Mesothelial cell of epicardium (in vitro differentiated cells): ENCODE measurements at regions not wholly inside any gene's neighbourhood (a gene's known extent, or its start where the extent isn't known, plus 50 kb on each side); places are given as distances from the start of the nearest gene placed in this dataset.

Experiments
- DNase-seq, 2 experiments: peaks; one replicate each; pipeline ENCODE4 v3.0.0; 2021; ENCODE audit warnings: low spot score in 2 of 2; ENCODE audit not compliant: unreplicated experiment in 2 of 2
- H3K27ac Mint-ChIP-seq: 2 replicates; pipeline ENCODE4 v1.8.0; 2021; ENCODE audit warnings: mixed read lengths
- H3K27me3 Mint-ChIP-seq: 2 replicates; pipeline ENCODE4 v1.8.0; 2021; ENCODE audit warnings: low read depth, mixed read lengths
- H3K36me3 Mint-ChIP-seq: 2 replicates; pipeline ENCODE4 v1.8.0; 2021; ENCODE audit warnings: mixed read lengths
- H3K4me1 Mint-ChIP-seq: 2 replicates; pipeline ENCODE4 v1.8.0; 2021; ENCODE audit warnings: mixed read lengths
- H3K4me3 Mint-ChIP-seq: 2 replicates; pipeline ENCODE4 v1.8.0; 2021; ENCODE audit warnings: mild to moderate bottlenecking, moderate library complexity, mixed read lengths
- H3K9me3 Mint-ChIP-seq: 2 replicates; pipeline ENCODE4 v1.8.0; 2021; ENCODE audit warnings: mixed read lengths
- TF ChIP-seq, protein P1 (sequence below): fragments of 200-600 bp; sonication (generic); IDR thresholded peaks from one replicate; pipeline ENCODE4 v1.5.0; 2021; ENCODE audit warnings: antibody characterized with exemption; ENCODE audit not compliant: unreplicated experiment

DNA sequence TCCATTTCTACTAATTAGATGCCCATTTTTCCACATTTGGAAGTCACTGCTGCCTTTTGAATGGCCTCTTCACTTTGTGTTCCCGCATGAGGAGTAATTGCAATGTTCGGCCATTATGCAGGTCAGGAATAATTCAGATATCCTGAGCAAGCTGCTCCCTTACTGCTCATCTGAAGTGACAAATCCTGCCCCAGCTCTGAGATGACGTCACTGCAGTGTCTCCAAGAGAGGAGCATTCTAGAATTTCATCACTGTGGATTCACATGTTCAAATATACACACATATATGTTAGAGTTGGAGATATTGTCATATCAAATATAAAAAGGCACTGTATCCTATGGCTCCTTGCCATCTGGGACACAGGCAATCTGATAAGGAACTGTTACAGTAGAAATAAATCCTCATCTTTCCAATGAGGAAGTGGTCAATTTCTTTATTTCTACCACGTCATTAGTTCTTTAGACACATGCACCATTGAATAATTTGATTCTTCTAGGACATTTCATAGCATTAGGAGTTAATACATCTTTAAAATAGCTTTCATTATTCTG lies 706.9 kb upstream of the TENM3 start:
- H3K4me3 Mint-ChIP-seq: no peak overlapping the region
- no peaks in the 10 kb centered on the region for H3K9me3 Mint-ChIP-seq
- H3K27me3 Mint-ChIP-seq: peaks cover 5% of the 10 kb centered on the region
- no peaks in the 10 kb centered on the region for H3K36me3 Mint-ChIP-seq
- H3K27ac Mint-ChIP-seq: no peak overlapping the region
- DNase-seq: no peak
- H3K4me1 Mint-ChIP-seq: peaks cover 19% of the 10 kb centered on the region
- TF ChIP-seq, protein P1, sequence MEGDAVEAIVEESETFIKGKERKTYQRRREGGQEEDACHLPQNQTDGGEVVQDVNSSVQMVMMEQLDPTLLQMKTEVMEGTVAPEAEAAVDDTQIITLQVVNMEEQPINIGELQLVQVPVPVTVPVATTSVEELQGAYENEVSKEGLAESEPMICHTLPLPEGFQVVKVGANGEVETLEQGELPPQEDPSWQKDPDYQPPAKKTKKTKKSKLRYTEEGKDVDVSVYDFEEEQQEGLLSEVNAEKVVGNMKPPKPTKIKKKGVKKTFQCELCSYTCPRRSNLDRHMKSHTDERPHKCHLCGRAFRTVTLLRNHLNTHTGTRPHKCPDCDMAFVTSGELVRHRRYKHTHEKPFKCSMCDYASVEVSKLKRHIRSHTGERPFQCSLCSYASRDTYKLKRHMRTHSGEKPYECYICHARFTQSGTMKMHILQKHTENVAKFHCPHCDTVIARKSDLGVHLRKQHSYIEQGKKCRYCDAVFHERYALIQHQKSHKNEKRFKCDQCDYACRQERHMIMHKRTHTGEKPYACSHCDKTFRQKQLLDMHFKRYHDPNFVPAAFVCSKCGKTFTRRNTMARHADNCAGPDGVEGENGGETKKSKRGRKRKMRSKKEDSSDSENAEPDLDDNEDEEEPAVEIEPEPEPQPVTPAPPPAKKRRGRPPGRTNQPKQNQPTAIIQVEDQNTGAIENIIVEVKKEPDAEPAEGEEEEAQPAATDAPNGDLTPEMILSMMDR: no peak

DNA sequence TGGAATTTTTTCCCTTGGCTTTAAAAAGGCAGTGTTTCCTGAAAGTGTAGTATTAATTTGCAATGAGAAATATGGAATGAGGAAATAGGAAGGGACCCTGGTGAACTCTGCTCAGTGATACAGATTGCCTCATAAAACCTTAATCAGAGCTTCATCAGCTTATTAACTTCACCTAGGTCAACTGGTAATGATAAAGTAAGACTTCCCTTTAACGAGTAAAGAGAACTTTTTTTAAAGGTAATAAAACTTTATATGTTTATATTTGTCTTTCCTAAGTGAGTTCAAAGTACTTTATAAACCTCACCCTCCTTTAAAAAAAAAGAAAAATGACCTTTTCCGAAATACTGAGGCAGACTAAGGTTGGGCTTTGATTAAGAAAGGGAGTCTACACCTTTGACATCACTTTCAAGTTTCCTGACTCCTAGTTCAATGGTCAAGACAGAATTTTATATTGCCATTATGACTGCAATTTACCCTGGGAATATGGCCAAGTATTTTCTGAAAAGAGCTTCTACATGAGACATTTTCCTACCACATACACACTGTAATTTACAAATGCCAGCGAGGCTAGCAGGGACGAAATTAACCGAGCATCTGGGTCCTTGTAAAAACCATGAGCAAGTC lies 706.3 kb upstream of the TENM3 start:
- peaks cover 5% of the 10 kb centered on the region for H3K27me3 Mint-ChIP-seq
- peaks cover 15% of the 10 kb centered on the region for H3K4me1 Mint-ChIP-seq
- no peak for DNase-seq
- H3K9me3 Mint-ChIP-seq: peaks cover 6% of the 10 kb centered on the region
- H3K27ac Mint-ChIP-seq: peak overlapping the region; percentile 7
- H3K36me3 Mint-ChIP-seq: no peaks in the 10 kb centered on the region
- TF ChIP-seq, protein P1: no peak
- no peak overlapping the region for H3K4me3 Mint-ChIP-seq

DNA sequence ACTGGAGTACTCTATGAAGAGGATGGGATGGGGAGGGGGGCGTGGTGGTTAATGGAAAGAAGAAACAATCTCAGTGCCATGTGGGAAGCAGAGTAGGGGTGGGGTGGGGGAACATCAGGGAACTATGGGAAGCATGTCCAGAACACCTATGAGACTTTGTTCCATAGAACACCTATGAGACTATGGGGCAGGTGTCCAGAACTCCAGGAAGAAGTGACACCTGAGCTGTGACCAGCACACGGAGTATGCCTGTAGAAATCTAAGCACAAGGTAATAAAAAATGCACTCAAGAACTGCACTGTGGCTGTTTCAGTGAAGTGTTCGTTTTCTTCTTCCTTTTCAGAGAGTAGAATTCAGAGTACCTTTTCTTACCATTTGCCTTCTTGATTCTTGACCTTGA lies 704.8 kb upstream of the TENM3 start:
- Mint-ChIP-seq H3K4me3 (no peak overlapping the region), H3K27ac (no peak overlapping the region), H3K27me3 (peaks cover 5% of the 10 kb centered on the region), H3K9me3 (peaks cover 7% of the 10 kb centered on the region), H3K4me1 (peaks cover 15% of the 10 kb centered on the region), H3K36me3 (no peaks in the 10 kb centered on the region)
- TF ChIP-seq, protein P1: no peak
- no peak for DNase-seq

DNA sequence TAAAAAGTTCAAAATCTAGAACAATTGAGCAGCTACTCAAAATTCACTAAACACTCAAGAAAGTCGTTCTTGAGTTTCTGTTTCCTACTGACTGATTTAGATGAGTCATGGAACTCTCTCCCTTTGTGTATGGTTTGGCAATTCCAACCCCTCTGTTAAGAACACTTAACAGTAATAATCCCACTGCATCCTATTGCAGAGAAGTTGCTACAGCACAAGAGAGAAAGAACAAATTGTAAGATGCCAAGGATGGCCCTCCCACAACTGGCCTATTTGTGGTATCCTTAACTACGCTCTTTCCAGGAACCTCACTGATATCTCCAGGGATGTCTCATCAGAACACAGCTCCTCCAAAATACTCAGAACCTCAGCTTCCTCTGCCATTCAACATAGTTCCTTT lies 701.8 kb upstream of the TENM3 start:
- Mint-ChIP-seq H3K27me3 (no peaks in the 10 kb centered on the region), H3K36me3 (no peaks in the 10 kb centered on the region), H3K4me1 (peaks cover 13% of the 10 kb centered on the region), H3K4me3 (no peak overlapping the region), H3K27ac (no peak overlapping the region), H3K9me3 (peaks cover 7% of the 10 kb centered on the region)
- TF ChIP-seq, protein P1: no peak
- DNase-seq: no peak

DNA sequence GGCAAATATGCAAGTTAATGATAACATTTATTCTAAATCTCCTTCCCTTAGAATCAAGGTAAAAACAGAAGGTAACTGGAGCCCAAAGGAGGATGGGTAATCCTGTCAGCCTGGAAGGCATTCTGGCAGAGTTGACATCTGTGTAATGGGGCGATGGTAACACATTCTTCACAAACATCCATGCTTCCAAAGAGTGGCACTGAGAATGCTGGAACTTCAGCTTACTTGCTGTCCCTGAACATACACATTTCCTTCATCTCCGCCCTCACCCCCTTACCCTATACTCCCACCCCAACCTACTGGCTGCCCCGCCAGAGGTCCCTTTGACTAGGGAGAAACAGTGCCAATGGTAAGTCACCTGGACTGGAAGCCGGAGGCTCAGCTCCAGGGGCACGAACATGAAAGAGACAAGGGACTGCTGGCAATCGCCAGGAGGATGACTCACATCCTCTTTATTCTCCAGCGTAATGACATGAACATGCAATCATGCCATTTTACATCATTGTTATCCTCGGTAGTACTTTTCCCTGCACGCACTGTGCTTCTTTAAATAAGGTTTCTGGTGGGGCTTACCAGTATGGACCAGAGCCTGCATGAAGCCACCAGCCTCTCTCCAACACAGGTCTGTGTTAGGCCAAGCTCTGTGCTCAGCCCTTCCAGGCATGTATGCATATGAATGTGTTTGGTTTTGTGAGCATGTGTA lies 694.2 kb upstream of the TENM3 start:
- peaks cover 8% of the 10 kb centered on the region for H3K4me1 Mint-ChIP-seq
- H3K9me3 Mint-ChIP-seq: no peaks in the 10 kb centered on the region
- DNase-seq: no peak
- H3K27ac Mint-ChIP-seq: no peak overlapping the region
- H3K36me3 Mint-ChIP-seq: no peaks in the 10 kb centered on the region
- H3K4me3 Mint-ChIP-seq: no peak overlapping the region
- TF ChIP-seq, protein P1: no peak
- no peaks in the 10 kb centered on the region for H3K27me3 Mint-ChIP-seq
